Loucy (cell line): ENCODE measurements at regions not wholly inside any gene's neighbourhood (a gene's known extent, or its start where the extent isn't known, plus 50 kb on each side); places are given as distances from the start of the nearest gene placed in this dataset.

ENCODE experiments used
- H2AFZ ChIP-seq: fragments of 200-600 bp; sonication (generic); 2 replicates; pipeline ENCODE4 v1.6.0; 2016; ENCODE audit warnings: antibody characterized with exemption, mild to moderate bottlenecking, low read length, moderate library complexity
- H3F3A ChIP-seq: fragments of 200-600 bp; 2 replicates; pipeline ENCODE4 v1.6.0; 2016; ENCODE audit warnings: antibody characterized with exemption, low read depth, mild to moderate bottlenecking
- H3K27me3 ChIP-seq: fragments of 200-600 bp; sonication (generic); 2 replicates; pipeline ENCODE4 v1.6.1; 2014; ENCODE audit warnings: low read length, mild to moderate bottlenecking; ENCODE audit not compliant: insufficient read depth, poor library complexity, severe bottlenecking
- H3K36me3 ChIP-seq: fragments of 200-600 bp; sonication (generic); 2 replicates; pipeline ENCODE4 v1.6.1; 2016; ENCODE audit warnings: low read length; ENCODE audit not compliant: insufficient read depth
- H3K4me1 ChIP-seq: fragments of 200-600 bp; sonication (generic); 2 replicates; pipeline ENCODE4 v1.5.1; 2014; ENCODE audit warnings: low read length, mild to moderate bottlenecking; ENCODE audit not compliant: insufficient read depth, poor library complexity, severe bottlenecking
- H3K4me2 ChIP-seq: fragments of 200-600 bp; sonication (generic); 2 replicates; pipeline ENCODE4 v1.6.0; 2014; ENCODE audit warnings: antibody characterized with exemption, low read length, low read depth, mild to moderate bottlenecking; ENCODE audit not compliant: poor library complexity, severe bottlenecking
- H3K4me3 ChIP-seq: fragments of 200-600 bp; sonication (generic); 2 replicates; pipeline ENCODE4 v1.5.1; 2014; ENCODE audit warnings: low read length, mild to moderate bottlenecking, mixed read lengths; ENCODE audit not compliant: poor library complexity, severe bottlenecking
- H3K79me2 ChIP-seq: fragments of 200-600 bp; sonication (generic); 2 replicates; pipeline ENCODE4 v1.6.1; 2014; ENCODE audit warnings: low read length; ENCODE audit not compliant: insufficient read depth
- H3K9ac ChIP-seq: fragments of 200-600 bp; sonication (generic); 2 replicates; pipeline ENCODE4 v1.6.0; 2014; ENCODE audit warnings: mild to moderate bottlenecking, low read depth, low read length, moderate library complexity; ENCODE audit not compliant: poor library complexity, severe bottlenecking
- H3K9me2 ChIP-seq: fragments of 200-600 bp; sonication (generic); replicated peaks from 2 replicates; pipeline ENCODE4 v1.6.1; 2016; ENCODE audit warnings: low read depth, low read length, mixed read lengths
- H3K9me3 ChIP-seq: fragments of 200-600 bp; sonication (generic); 2 replicates; pipeline ENCODE4 v1.6.1; 2014; ENCODE audit warnings: mild to moderate bottlenecking, antibody characterized with exemption, low read length, low read depth; ENCODE audit not compliant: insufficient read depth
- H4K20me1 ChIP-seq: fragments of 200-600 bp; sonication (generic); 2 replicates; pipeline ENCODE4 v1.6.0; 2014; ENCODE audit warnings: antibody characterized with exemption, low read length, mild to moderate bottlenecking; ENCODE audit not compliant: insufficient read depth, poor library complexity, severe bottlenecking
- EZH2phosphoT487 ChIP-seq: fragments of 200-600 bp; IDR thresholded peaks from 2 replicates; pipeline ENCODE4 v1.6.1; 2018; ENCODE audit warnings: antibody characterized with exemption, mild to moderate bottlenecking, moderate library complexity, borderline replicate concordance
- TF ChIP-seq, protein P1 (sequence below): fragments of 200-600 bp; sonication (generic); conservative IDR thresholded peaks from 2 replicates; pipeline ENCODE4 v1.5.1; 2014; ENCODE audit warnings: mild to moderate bottlenecking, antibody characterized with exemption, low read length

DNA sequence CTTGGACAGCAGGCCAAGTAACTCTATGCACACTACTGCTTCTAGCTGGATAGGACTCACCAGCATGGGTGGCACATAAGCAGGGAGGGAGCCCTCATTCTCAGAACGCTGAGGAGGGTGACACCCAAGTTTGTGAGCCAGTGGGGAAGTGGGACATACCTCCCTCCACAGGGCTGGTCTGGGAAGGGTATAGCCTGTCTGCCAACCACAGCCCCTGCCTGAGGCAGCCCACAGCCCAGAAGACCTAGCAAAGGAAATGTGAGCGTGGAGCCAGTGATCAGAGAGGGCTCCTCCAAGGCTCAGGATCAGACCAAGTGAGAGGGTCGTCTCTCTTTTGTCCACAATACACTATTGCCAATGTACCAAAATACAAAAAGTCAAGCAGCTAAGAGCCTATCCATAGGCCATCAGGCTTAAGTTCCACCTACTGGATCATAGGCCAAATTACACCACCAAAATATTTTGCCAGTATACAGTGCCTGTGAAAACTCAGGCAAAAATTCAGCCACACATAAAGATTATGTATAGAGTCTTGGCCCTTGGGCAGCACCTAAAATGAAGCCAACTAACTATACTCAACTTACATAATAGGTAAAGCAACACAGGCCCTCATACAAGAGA lies 1203.1 kb downstream of the PCDH18 start:
- Histone ChIP-seq H3K9ac (no peak overlapping the region), H3K27me3 (no peaks in the 10 kb centered on the region), H3K4me2 (no peak overlapping the region), H3K4me3 (no peak overlapping the region), H3K79me2 (no peaks in the 10 kb centered on the region), H2AFZ (no peak overlapping the region), H3K9me2 (no peaks in the 10 kb centered on the region), H3F3A (no peaks in the 10 kb centered on the region), H4K20me1 (no peaks in the 10 kb centered on the region), H3K36me3 (no peaks in the 10 kb centered on the region), H3K4me1 (no peaks in the 10 kb centered on the region), H3K9me3 (no peaks in the 10 kb centered on the region)
- no peak for TF ChIP-seq EZH2phosphoT487
- TF ChIP-seq, protein P1, sequence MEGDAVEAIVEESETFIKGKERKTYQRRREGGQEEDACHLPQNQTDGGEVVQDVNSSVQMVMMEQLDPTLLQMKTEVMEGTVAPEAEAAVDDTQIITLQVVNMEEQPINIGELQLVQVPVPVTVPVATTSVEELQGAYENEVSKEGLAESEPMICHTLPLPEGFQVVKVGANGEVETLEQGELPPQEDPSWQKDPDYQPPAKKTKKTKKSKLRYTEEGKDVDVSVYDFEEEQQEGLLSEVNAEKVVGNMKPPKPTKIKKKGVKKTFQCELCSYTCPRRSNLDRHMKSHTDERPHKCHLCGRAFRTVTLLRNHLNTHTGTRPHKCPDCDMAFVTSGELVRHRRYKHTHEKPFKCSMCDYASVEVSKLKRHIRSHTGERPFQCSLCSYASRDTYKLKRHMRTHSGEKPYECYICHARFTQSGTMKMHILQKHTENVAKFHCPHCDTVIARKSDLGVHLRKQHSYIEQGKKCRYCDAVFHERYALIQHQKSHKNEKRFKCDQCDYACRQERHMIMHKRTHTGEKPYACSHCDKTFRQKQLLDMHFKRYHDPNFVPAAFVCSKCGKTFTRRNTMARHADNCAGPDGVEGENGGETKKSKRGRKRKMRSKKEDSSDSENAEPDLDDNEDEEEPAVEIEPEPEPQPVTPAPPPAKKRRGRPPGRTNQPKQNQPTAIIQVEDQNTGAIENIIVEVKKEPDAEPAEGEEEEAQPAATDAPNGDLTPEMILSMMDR: no peak; the same call in 1 of the 2 replicates

DNA sequence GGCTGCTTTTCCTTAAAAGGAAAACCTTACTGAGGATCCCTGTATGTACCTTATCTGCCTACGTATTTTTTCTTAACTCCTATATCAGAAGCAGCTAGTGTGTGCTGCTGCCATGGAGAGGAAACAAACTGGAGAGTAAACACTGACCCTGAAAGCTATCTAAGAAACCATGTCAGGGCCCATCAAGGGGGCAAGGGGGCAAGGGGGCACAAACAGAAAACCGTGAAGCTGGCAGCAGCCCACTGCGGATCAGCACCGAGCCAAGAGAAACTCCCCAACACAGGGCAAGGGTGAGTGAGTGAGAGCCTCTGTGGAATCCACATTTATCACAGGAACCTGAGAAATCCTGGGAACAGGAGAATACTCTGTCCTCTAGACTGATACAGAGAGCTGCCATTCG lies 1204.2 kb downstream of the PCDH18 start:
- TF ChIP-seq EZH2phosphoT487: no peak
- TF ChIP-seq, protein P1: no peak
- no peaks in the 10 kb centered on the region for H3K9me2 ChIP-seq
- no peak overlapping the region for H3K9ac ChIP-seq
- H4K20me1 ChIP-seq: no peaks in the 10 kb centered on the region
- H3K4me3 ChIP-seq: no peak overlapping the region
- H3F3A ChIP-seq: no peaks in the 10 kb centered on the region
- no peaks in the 10 kb centered on the region for H3K9me3 ChIP-seq
- no peaks in the 10 kb centered on the region for H3K27me3 ChIP-seq
- no peaks in the 10 kb centered on the region for H3K4me1 ChIP-seq
- no peak overlapping the region for H3K4me2 ChIP-seq
- H3K36me3 ChIP-seq: no peaks in the 10 kb centered on the region
- H2AFZ ChIP-seq: no peak overlapping the region
- H3K79me2 ChIP-seq: no peaks in the 10 kb centered on the region

DNA sequence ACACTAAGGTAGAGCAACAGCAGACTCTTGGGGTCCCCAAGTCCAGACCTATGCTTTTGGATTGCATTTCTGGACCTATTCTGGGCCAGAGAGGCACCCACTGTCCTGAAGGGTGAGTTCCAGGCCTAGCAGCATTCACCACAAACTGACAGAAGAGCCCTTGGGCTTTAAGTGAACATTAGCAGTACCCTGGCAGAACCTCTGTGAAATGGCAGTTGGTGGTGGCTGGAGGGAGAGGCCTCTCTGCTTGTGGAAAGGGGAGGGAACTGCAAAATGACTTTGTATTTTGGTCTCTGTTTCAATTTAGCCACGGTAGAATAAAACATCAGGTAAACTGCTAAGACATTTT lies 1211.9 kb downstream of the PCDH18 start:
- Histone ChIP-seq H3K9me3 (no peaks in the 10 kb centered on the region), H3F3A (no peaks in the 10 kb centered on the region), H3K9me2 (no peaks in the 10 kb centered on the region), H2AFZ (no peak overlapping the region), H3K79me2 (no peaks in the 10 kb centered on the region), H3K4me2 (no peak overlapping the region), H3K36me3 (no peaks in the 10 kb centered on the region), H3K4me3 (no peak overlapping the region), H3K4me1 (no peaks in the 10 kb centered on the region), H3K27me3 (no peaks in the 10 kb centered on the region), H3K9ac (no peak overlapping the region), H4K20me1 (no peaks in the 10 kb centered on the region)
- TF ChIP-seq EZH2phosphoT487: no peak
- TF ChIP-seq, protein P1: no peak
